ENCODE measurements at regions not wholly inside any gene's neighbourhood (a gene's known extent, or its start where the extent isn't known, plus 50 kb on each side); places are given as distances from the start of the nearest gene placed in this dataset.

- POLR2A ChIA-PET (ENCODE audit: partially characterized antibody), result no interaction called here
- TF ChIP-seq POLR2A (IDR thresholded peaks at IDR 0.05; ENCODE audit: control extremely low read depth in 1 of 2, low read depth in 2 of 2, low read length in 2 of 2) (no peak), EGR1 (IDR thresholded peaks at IDR 0.05; ENCODE audit: borderline replicate concordance, low read depth, low read length) (no peak), CREB1 (IDR thresholded peaks at IDR 0.05) (no peak), SAP30 (IDR thresholded peaks at IDR 0.05; ENCODE audit: insufficient read depth, insufficient replicate concordance, low read length) (no peak), EP300 (IDR thresholded peaks at IDR 0.05; ENCODE audit: borderline replicate concordance in 1 of 2, low read depth in 2 of 2, low read length in 2 of 2) (no peak), ATF3 (IDR thresholded peaks at IDR 0.05; ENCODE audit: insufficient read depth, low read depth, low read length) (no peak), JUN (IDR thresholded peaks at IDR 0.05; ENCODE audit: low read depth, low read length) (no peak), CEBPB (IDR thresholded peaks at IDR 0.05; ENCODE audit: low read depth, low read length) (no peak), TCF12 (IDR thresholded peaks at IDR 0.05; ENCODE audit: low read depth, low read length) (no peak), PHF8 (conservative IDR thresholded peaks at IDR 0.05; ENCODE audit: low read depth, low read length) (no peak), ATF2 (IDR thresholded peaks at IDR 0.05; ENCODE audit: low read length) (no peak), RAD21 (IDR thresholded peaks at IDR 0.05 in 1 of 2, conservative IDR thresholded peaks at IDR 0.05 in 1 of 2; ENCODE audit: low read depth in 2 of 2, low read length in 2 of 2) (no peak), KDM5A (IDR thresholded peaks at IDR 0.05; ENCODE audit: low read length) (no peak)
Measured at GRCh38 chr2:15858466-15858865, 81.9 kb upstream of the MYCN start.

More at GRCh38 chr2:15858466-15858865, 81.9 kb upstream of the MYCN start:
- Histone ChIP-seq H3K27me3 (replicated peaks in 1 of 4; ENCODE audit: control insufficient read depth in 3 of 4, extremely low read depth in 1 of 4, insufficient read depth in 3 of 4, low read length in 3 of 4) (no peaks in the 10 kb centered on the region), H3K79me1 (ENCODE audit: low read depth, low read length) (no peaks in the 10 kb centered on the region), H4K91ac (replicated peaks; ENCODE audit: insufficient read length, low read length) (no peak overlapping the region), H3K56ac (replicated peaks; ENCODE audit: insufficient read length, low read depth, low read length) (no peak overlapping the region), H2BK120ac (replicated peaks; ENCODE audit: low read depth, low read length) (no peak overlapping the region), H4K8ac (ENCODE audit: extremely low read depth, insufficient read depth, low read length) (no peak overlapping the region), H2AK5ac (ENCODE audit: low read depth, low read length) (no peak overlapping the region), H3K9me3 (ENCODE audit: insufficient read depth in 2 of 2, low read depth in 1 of 2, low read length in 1 of 2) (no peaks in the 10 kb centered on the region), H2BK20ac (ENCODE audit: low read length) (no peak overlapping the region), H3K27ac (ENCODE audit: low read depth, low read length) (no peak overlapping the region), H3K4ac (replicated peaks; ENCODE audit: insufficient read length, low read depth, low read length) (no peak overlapping the region), H3K4me1 (replicated peaks in 1 of 4; ENCODE audit: control insufficient read depth in 3 of 4, insufficient read depth in 4 of 4, low read length in 3 of 4) (peaks cover 0 to 6% (median 0%) of the 10 kb centered on the region in 4 experiments; a peak in 1 of 7 replicates), H2AFZ (ENCODE audit: low read length) (no peak overlapping the region), H2BK12ac (ENCODE audit: low read depth, low read length) (no peak overlapping the region), H3K9ac (replicated peaks in 1 of 4; ENCODE audit: extremely low read depth in 1 of 4, low read depth in 3 of 4, low read length in 3 of 4) (no peak overlapping the region), H2BK5ac (ENCODE audit: low read depth, low read length) (no peak overlapping the region), H3K36me3 (ENCODE audit: control insufficient read depth in 2 of 4, insufficient read depth in 4 of 4, low read length in 3 of 4) (no peaks in the 10 kb centered on the region), H4K5ac (ENCODE audit: insufficient read length, low read depth, low read length) (no peak overlapping the region), H3K18ac (ENCODE audit: extremely low read depth, low read length) (no peak overlapping the region), H3K79me2 (ENCODE audit: control insufficient read depth in 1 of 2, insufficient read depth in 2 of 2, low read length in 2 of 2) (no peaks in the 10 kb centered on the region), H2BK15ac (ENCODE audit: low read length) (no peak overlapping the region), H3K14ac (ENCODE audit: insufficient read length) (no peak overlapping the region), H3K23ac (ENCODE audit: insufficient read length) (no peak overlapping the region), H3K23me2 (ENCODE audit: low read depth, low read length) (no peaks in the 10 kb centered on the region), H3K4me2 (ENCODE audit: insufficient read depth in 1 of 2, low read depth in 2 of 2, low read length in 2 of 2) (no peak overlapping the region), H4K20me1 (replicated peaks in 1 of 2; ENCODE audit: control insufficient read depth in 1 of 2, insufficient read depth in 2 of 2, low read length in 2 of 2) (no peaks in the 10 kb centered on the region), H3K4me3 (ENCODE audit: extremely low read depth in 1 of 4, insufficient read depth in 2 of 4, low read depth in 3 of 4, low read length in 4 of 4) (no peak overlapping the region)
- CTCF ChIA-PET (ENCODE audit: partially characterized antibody), result interaction anchor here (0.7 to 1.2 kb wide), 2 partner anchors 27 to 84 kb away, joined by 3 to 4 read pairs; no protein-coding TSS in a partner anchor
- 97% methylated on average over 6 of the region's 6 CpGs; no CpG with 5 or more reads in 1 of the 2 experiments for WGBS, 2 experiments (ENCODE audit: extremely low coverage in 1 of 2, insufficient coverage in 1 of 2, insufficient read length in 1 of 2, insufficient replicate concordance in 2 of 2, low coverage in 1 of 2, low lambda C conversion rate in 2 of 2, missing lambda C conversion rate in 1 of 2)
- FAIRE-seq (no peak), DNase-seq (ENCODE audit: low read depth in 1 of 2, low spot score in 2 of 2) (no peak)
